ENCODE measurements at regions not wholly inside any gene's neighbourhood (a gene's known extent, or its start where the extent isn't known, plus 50 kb on each side); places are given as distances from the start of the nearest gene placed in this dataset.
A peak's percentile ranks its signal among the peaks of the same experiment; 100 is the strongest.

DNA sequence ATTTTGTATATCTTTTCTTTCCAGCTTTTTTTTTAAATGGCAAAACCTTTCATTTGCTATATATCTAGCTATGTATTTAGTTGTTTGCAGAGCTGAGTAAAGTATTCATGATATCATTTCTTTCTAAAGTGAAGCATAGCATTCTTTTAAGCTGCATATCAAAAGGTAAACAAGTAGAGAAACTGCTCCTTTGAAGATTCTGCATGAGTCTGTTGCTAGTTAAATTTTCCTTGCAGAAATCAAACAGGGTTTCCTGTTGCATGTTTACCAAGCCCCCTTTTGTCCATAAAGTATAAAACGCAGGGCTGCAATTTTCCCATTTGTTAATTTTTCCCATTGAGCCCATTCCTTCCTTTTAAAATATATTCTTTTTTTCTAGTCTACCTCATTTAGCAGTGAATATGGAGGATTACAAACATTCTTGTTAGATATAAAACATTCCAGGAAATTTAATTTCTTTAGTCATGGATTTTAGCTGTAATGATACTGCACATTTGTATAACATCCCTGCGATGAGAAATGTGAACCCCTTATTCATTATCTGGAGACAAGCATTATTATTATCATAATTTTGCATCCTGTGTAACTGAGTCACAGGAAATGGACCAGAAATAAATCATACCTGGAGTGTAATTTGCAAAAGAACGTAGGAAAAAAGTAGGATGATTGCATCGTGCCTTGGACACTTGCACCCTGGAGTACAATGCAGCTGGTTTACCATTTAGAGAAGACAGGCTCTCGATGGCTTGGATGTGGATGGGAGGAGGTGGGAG, 110.9 kb upstream of the ARGLU1 start:
- H2AFZ ChIP-seq (ENCODE audit: low read depth, low read length): no peak overlapping the region
- H3F3A ChIP-seq (ENCODE audit: insufficient read depth, low read length, poor library complexity, severe bottlenecking): peaks cover 4% of the 10 kb centered on the region
- no peaks in the 10 kb centered on the region for H3K27me3 ChIP-seq (ENCODE audit: insufficient read depth, low read depth, low read length)
- no peaks in the 10 kb centered on the region for H3K9me3 ChIP-seq (ENCODE audit: low read length)
- TF ChIP-seq TAF1 (IDR thresholded peaks at IDR 0.05; ENCODE audit: low read depth) (no peak), EZH2 (IDR thresholded peaks at IDR 0.05; ENCODE audit: borderline replicate concordance, insufficient read depth, low read length, poor library complexity, severe bottlenecking) (no peak), EP300 (conservative IDR thresholded peaks at IDR 0.05; ENCODE audit: poor library complexity, severe bottlenecking) (no peak), RAD21 (conservative IDR thresholded peaks at IDR 0.05) (no peak), POLR2AphosphoS5 (IDR thresholded peaks at IDR 0.05) (no peak)
- H4K20me1 ChIP-seq (ENCODE audit: insufficient read depth): no peaks in the 10 kb centered on the region
- no peak overlapping the region for H3K4me2 ChIP-seq (ENCODE audit: low read length)
- H3K9ac ChIP-seq (ENCODE audit: low read length): no peak overlapping the region
- no peaks in the 10 kb centered on the region for H3K36me3 ChIP-seq (ENCODE audit: insufficient read depth, low read length)
- no peak overlapping the region for H3K27ac ChIP-seq (ENCODE audit: low read length)
- no peaks in the 10 kb centered on the region for H3K9me2 ChIP-seq (ENCODE audit: insufficient read depth, low read length)
- no peak overlapping the region for H3K4me3 ChIP-seq (ENCODE audit: low read length)
- H3K79me2 ChIP-seq (replicated peaks; ENCODE audit: insufficient read depth, low read length): no peaks in the 10 kb centered on the region

DNA sequence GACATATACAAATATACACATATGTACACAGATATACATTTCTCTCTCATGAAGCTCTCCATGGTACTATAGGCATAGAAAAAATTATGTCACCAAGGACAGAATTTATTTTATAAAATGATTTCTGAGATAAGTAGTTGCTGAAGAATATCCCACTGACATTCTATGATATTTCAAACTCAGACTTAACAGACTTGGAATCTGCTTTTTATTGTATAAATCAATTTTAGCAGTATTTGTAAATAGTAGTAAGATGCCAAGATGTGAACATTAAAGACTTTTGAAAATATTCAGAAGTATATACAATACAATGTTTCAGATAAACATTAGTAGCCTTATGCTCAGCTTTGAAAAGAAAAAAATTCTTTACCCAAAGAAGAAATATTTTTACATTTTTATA, 107.4 kb upstream of the ARGLU1 start:
- H3K36me3 ChIP-seq (ENCODE audit: insufficient read depth, low read length): no peaks in the 10 kb centered on the region
- no peak overlapping the region for H2AFZ ChIP-seq (ENCODE audit: low read depth, low read length)
- H3K9ac ChIP-seq (ENCODE audit: low read length): no peak overlapping the region
- H3K9me3 ChIP-seq (ENCODE audit: low read length): no peaks in the 10 kb centered on the region
- no peaks in the 10 kb centered on the region for H3K27me3 ChIP-seq (ENCODE audit: insufficient read depth, low read depth, low read length)
- no peak overlapping the region for H3K4me2 ChIP-seq (ENCODE audit: low read length)
- H3K9me2 ChIP-seq (ENCODE audit: insufficient read depth, low read length): no peaks in the 10 kb centered on the region
- no peak overlapping the region for H3K27ac ChIP-seq (ENCODE audit: low read length)
- H3F3A ChIP-seq (ENCODE audit: insufficient read depth, low read length, poor library complexity, severe bottlenecking): no peaks in the 10 kb centered on the region
- H4K20me1 ChIP-seq (ENCODE audit: insufficient read depth): no peaks in the 10 kb centered on the region
- TF ChIP-seq, protein P1, sequence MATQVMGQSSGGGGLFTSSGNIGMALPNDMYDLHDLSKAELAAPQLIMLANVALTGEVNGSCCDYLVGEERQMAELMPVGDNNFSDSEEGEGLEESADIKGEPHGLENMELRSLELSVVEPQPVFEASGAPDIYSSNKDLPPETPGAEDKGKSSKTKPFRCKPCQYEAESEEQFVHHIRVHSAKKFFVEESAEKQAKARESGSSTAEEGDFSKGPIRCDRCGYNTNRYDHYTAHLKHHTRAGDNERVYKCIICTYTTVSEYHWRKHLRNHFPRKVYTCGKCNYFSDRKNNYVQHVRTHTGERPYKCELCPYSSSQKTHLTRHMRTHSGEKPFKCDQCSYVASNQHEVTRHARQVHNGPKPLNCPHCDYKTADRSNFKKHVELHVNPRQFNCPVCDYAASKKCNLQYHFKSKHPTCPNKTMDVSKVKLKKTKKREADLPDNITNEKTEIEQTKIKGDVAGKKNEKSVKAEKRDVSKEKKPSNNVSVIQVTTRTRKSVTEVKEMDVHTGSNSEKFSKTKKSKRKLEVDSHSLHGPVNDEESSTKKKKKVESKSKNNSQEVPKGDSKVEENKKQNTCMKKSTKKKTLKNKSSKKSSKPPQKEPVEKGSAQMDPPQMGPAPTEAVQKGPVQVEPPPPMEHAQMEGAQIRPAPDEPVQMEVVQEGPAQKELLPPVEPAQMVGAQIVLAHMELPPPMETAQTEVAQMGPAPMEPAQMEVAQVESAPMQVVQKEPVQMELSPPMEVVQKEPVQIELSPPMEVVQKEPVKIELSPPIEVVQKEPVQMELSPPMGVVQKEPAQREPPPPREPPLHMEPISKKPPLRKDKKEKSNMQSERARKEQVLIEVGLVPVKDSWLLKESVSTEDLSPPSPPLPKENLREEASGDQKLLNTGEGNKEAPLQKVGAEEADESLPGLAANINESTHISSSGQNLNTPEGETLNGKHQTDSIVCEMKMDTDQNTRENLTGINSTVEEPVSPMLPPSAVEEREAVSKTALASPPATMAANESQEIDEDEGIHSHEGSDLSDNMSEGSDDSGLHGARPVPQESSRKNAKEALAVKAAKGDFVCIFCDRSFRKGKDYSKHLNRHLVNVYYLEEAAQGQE (IDR thresholded peaks at IDR 0.05; ENCODE audit: borderline replicate concordance): no peak
- TF ChIP-seq RAD21 (conservative IDR thresholded peaks at IDR 0.05) (no peak), SMC3 (conservative IDR thresholded peaks at IDR 0.05; ENCODE audit: poor library complexity) (no peak)
- no peaks in the 10 kb centered on the region for H3K79me2 ChIP-seq (replicated peaks; ENCODE audit: insufficient read depth, low read length)
- no peak overlapping the region for H3K4me3 ChIP-seq (ENCODE audit: low read length)

DNA sequence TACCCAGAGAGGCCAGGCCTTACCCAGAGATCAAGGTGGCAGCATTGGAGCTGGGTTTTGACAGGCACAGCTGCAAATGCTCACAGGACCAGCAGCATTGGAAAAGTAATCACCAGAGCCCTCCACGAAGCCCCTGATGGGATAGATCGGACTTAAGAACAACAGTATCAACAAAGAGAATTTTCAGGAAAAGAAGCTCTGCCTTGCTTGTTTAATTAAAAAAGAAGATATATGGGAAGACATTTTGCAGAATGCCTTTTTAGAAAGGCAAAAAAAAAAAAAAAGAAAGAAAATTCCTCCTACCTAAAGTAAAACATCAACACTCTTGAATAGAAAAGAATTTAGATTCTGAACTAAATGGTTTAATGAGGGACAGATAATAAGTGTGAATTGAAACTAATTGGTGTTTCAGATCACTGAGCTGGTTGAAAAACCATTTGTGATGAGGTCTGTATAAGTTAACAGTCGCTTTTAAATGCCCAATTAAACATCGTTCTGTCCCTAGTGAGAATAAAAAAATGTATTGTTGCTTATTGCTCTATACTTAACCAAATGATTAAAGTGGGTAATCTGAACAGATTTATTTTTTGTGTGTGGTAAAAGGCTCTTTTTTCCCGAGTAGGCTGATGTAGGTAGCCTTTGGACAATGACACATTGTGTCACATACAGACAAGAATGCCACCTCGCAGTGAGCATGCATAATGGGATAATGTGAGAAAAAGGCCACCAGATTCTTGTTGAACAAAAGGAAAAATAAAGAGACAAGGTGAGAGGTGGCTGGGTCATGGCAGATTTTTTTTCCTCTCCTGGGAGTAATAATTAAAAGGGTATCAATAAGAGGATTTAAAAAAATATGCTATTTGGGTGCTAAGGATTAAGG, 93.0 kb upstream of the ARGLU1 start:
- Histone ChIP-seq H3K36me3 (ENCODE audit: insufficient read depth, low read length) (no peaks in the 10 kb centered on the region), H3F3A (ENCODE audit: insufficient read depth, low read length, poor library complexity, severe bottlenecking) (no peaks in the 10 kb centered on the region), H3K4me2 (ENCODE audit: low read length) (no peak overlapping the region), H3K9ac (ENCODE audit: low read length) (no peak overlapping the region), H3K9me2 (ENCODE audit: insufficient read depth, low read length) (no peaks in the 10 kb centered on the region), H3K79me2 (replicated peaks; ENCODE audit: insufficient read depth, low read length) (no peaks in the 10 kb centered on the region), H3K9me3 (ENCODE audit: low read length) (no peaks in the 10 kb centered on the region), H3K4me3 (ENCODE audit: low read length) (no peak overlapping the region), H4K20me1 (ENCODE audit: insufficient read depth) (no peaks in the 10 kb centered on the region), H3K27ac (ENCODE audit: low read length) (no peak overlapping the region), H2AFZ (ENCODE audit: low read depth, low read length) (no peak overlapping the region), H3K27me3 (ENCODE audit: insufficient read depth, low read depth, low read length) (no peaks in the 10 kb centered on the region)
- TF ChIP-seq EP300 (conservative IDR thresholded peaks at IDR 0.05; ENCODE audit: poor library complexity, severe bottlenecking) (peak; percentile 11), TAF1 (IDR thresholded peaks at IDR 0.05; ENCODE audit: low read depth) (no peak)

Data from neural cell (in vitro differentiated cells).